Loucy (cell line): ENCODE measurements at regions not wholly inside any gene's neighbourhood (a gene's known extent, or its start where the extent isn't known, plus 50 kb on each side); places are given as distances from the start of the nearest gene placed in this dataset.
A peak's percentile ranks its signal among the peaks of the same experiment; 100 is the strongest.

Experiments
- H2AFZ ChIP-seq: fragments of 200-600 bp; sonication (generic); 2 replicates; pipeline ENCODE4 v1.6.0; 2016; ENCODE audit warnings: antibody characterized with exemption, mild to moderate bottlenecking, low read length, moderate library complexity
- H3F3A ChIP-seq: fragments of 200-600 bp; 2 replicates; pipeline ENCODE4 v1.6.0; 2016; ENCODE audit warnings: antibody characterized with exemption, low read depth, mild to moderate bottlenecking
- H3K27me3 ChIP-seq: fragments of 200-600 bp; sonication (generic); 2 replicates; pipeline ENCODE4 v1.6.1; 2014; ENCODE audit warnings: low read length, mild to moderate bottlenecking; ENCODE audit not compliant: insufficient read depth, poor library complexity, severe bottlenecking
- H3K36me3 ChIP-seq: fragments of 200-600 bp; sonication (generic); 2 replicates; pipeline ENCODE4 v1.6.1; 2016; ENCODE audit warnings: low read length; ENCODE audit not compliant: insufficient read depth
- H3K4me1 ChIP-seq: fragments of 200-600 bp; sonication (generic); 2 replicates; pipeline ENCODE4 v1.5.1; 2014; ENCODE audit warnings: low read length, mild to moderate bottlenecking; ENCODE audit not compliant: insufficient read depth, poor library complexity, severe bottlenecking
- H3K4me2 ChIP-seq: fragments of 200-600 bp; sonication (generic); 2 replicates; pipeline ENCODE4 v1.6.0; 2014; ENCODE audit warnings: antibody characterized with exemption, low read length, low read depth, mild to moderate bottlenecking; ENCODE audit not compliant: poor library complexity, severe bottlenecking
- H3K4me3 ChIP-seq: fragments of 200-600 bp; sonication (generic); 2 replicates; pipeline ENCODE4 v1.5.1; 2014; ENCODE audit warnings: low read length, mild to moderate bottlenecking, mixed read lengths; ENCODE audit not compliant: poor library complexity, severe bottlenecking
- H3K79me2 ChIP-seq: fragments of 200-600 bp; sonication (generic); 2 replicates; pipeline ENCODE4 v1.6.1; 2014; ENCODE audit warnings: low read length; ENCODE audit not compliant: insufficient read depth
- H3K9ac ChIP-seq: fragments of 200-600 bp; sonication (generic); 2 replicates; pipeline ENCODE4 v1.6.0; 2014; ENCODE audit warnings: mild to moderate bottlenecking, low read depth, low read length, moderate library complexity; ENCODE audit not compliant: poor library complexity, severe bottlenecking
- H3K9me2 ChIP-seq: fragments of 200-600 bp; sonication (generic); replicated peaks from 2 replicates; pipeline ENCODE4 v1.6.1; 2016; ENCODE audit warnings: low read depth, low read length, mixed read lengths
- H3K9me3 ChIP-seq: fragments of 200-600 bp; sonication (generic); 2 replicates; pipeline ENCODE4 v1.6.1; 2014; ENCODE audit warnings: mild to moderate bottlenecking, antibody characterized with exemption, low read length, low read depth; ENCODE audit not compliant: insufficient read depth
- H4K20me1 ChIP-seq: fragments of 200-600 bp; sonication (generic); 2 replicates; pipeline ENCODE4 v1.6.0; 2014; ENCODE audit warnings: antibody characterized with exemption, low read length, mild to moderate bottlenecking; ENCODE audit not compliant: insufficient read depth, poor library complexity, severe bottlenecking
- CTCF ChIP-seq: fragments of 200-600 bp; sonication (generic); conservative IDR thresholded peaks from 2 replicates; pipeline ENCODE4 v1.5.1; 2014; ENCODE audit warnings: mild to moderate bottlenecking, antibody characterized with exemption, low read length
- EZH2phosphoT487 ChIP-seq: fragments of 200-600 bp; IDR thresholded peaks from 2 replicates; pipeline ENCODE4 v1.6.1; 2018; ENCODE audit warnings: antibody characterized with exemption, mild to moderate bottlenecking, moderate library complexity, borderline replicate concordance

GRCh38 chr10:80697926-80698325 is 160.2 kb downstream of the SH2D4B start:
- TF ChIP-seq EZH2phosphoT487 (no peak), CTCF (no peak)
- Histone ChIP-seq H3F3A (no peaks in the 10 kb centered on the region), H3K79me2 (no peaks in the 10 kb centered on the region), H3K27me3 (no peaks in the 10 kb centered on the region), H3K9me3 (no peaks in the 10 kb centered on the region), H3K4me1 (no peaks in the 10 kb centered on the region), H3K9me2 (no peaks in the 10 kb centered on the region), H4K20me1 (no peaks in the 10 kb centered on the region), H3K36me3 (no peaks in the 10 kb centered on the region), H2AFZ (no peak overlapping the region), H3K4me2 (no peak overlapping the region), H3K4me3 (no peak overlapping the region), H3K9ac (no peak overlapping the region)

- TF ChIP-seq EZH2phosphoT487, result no peak
- peak; percentile 93 for TF ChIP-seq CTCF
- peak overlapping the region; percentile 61; the same call in 1 of the 2 replicates for H2AFZ ChIP-seq
- no peaks in the 10 kb centered on the region for H3K36me3 ChIP-seq
- H3K4me3 ChIP-seq, result no peak overlapping the region
- no peaks in the 10 kb centered on the region for H3K79me2 ChIP-seq
- no peaks in the 10 kb centered on the region for H3K9me2 ChIP-seq
- no peak overlapping the region for H3K9ac ChIP-seq
- no peaks in the 10 kb centered on the region for H3K9me3 ChIP-seq
- H4K20me1 ChIP-seq, result no peaks in the 10 kb centered on the region
- H3F3A ChIP-seq, result no peaks in the 10 kb centered on the region
- no peak overlapping the region for H3K4me2 ChIP-seq
- no peaks in the 10 kb centered on the region for H3K27me3 ChIP-seq
- no peaks in the 10 kb centered on the region for H3K4me1 ChIP-seq
Observed at GRCh38 chr10:80699602-80700039, 161.9 kb downstream of the SH2D4B start.

GRCh38 chr10:80700252-80700651 is 162.6 kb downstream of the SH2D4B start:
- no peaks in the 10 kb centered on the region for H3K79me2 ChIP-seq
- H3K9me3 ChIP-seq, result no peaks in the 10 kb centered on the region
- H2AFZ ChIP-seq, result no peak overlapping the region
- H4K20me1 ChIP-seq, result no peaks in the 10 kb centered on the region
- H3K9me2 ChIP-seq, result no peaks in the 10 kb centered on the region
- no peak overlapping the region for H3K9ac ChIP-seq
- H3K27me3 ChIP-seq, result no peaks in the 10 kb centered on the region
- no peak overlapping the region for H3K4me3 ChIP-seq
- H3K36me3 ChIP-seq, result no peaks in the 10 kb centered on the region
- no peak overlapping the region for H3K4me2 ChIP-seq
- TF ChIP-seq CTCF (no peak), EZH2phosphoT487 (no peak)
- H3K4me1 ChIP-seq, result no peaks in the 10 kb centered on the region
- H3F3A ChIP-seq, result no peaks in the 10 kb centered on the region
